ENCODE measurements at regions not wholly inside any gene's neighbourhood (a gene's known extent, or its start where the extent isn't known, plus 50 kb on each side); places are given as distances from the start of the nearest gene placed in this dataset.

GRCh38 chr18:60157810-60158209 is 214.8 kb downstream of the MC4R start:
- Histone ChIP-seq H2AK5ac (ENCODE audit: low read length) (no peak overlapping the region), H3K4me3 (ENCODE audit: low read depth, low read length) (no peak overlapping the region), H4K12ac (ENCODE audit: low read depth, low read length) (no peak overlapping the region), H3K79me2 (ENCODE audit: control insufficient read depth, insufficient read depth, low read length, poor library complexity) (no peaks in the 10 kb centered on the region), H3K4me2 (ENCODE audit: low read length) (no peak overlapping the region), H3K79me1 (ENCODE audit: low read length) (no peaks in the 10 kb centered on the region), H3K4ac (ENCODE audit: low read depth, low read length) (no peak overlapping the region), H2BK12ac (ENCODE audit: low read length) (no peak overlapping the region), H3K36me3 (ENCODE audit: control insufficient read depth in 1 of 2, insufficient read depth in 2 of 2, low read length in 2 of 2) (no peaks in the 10 kb centered on the region), H3K4me1 (ENCODE audit: control insufficient read depth in 1 of 2, insufficient read depth in 2 of 2, low read length in 2 of 2) (no peaks in the 10 kb centered on the region), H3K18ac (ENCODE audit: low read length) (no peak overlapping the region), H3K9me3 (ENCODE audit: insufficient read depth, low read depth, low read length) (no peaks in the 10 kb centered on the region), H3K14ac (ENCODE audit: low read length) (no peak overlapping the region), H4K91ac (ENCODE audit: low read depth, low read length) (no peak overlapping the region), H3K9ac (ENCODE audit: low read length) (no peak overlapping the region), H2AFZ (ENCODE audit: insufficient read depth, low read length, poor library complexity) (no peak overlapping the region), H3K27me3 (ENCODE audit: insufficient read depth, low read length) (no peaks in the 10 kb centered on the region), H2BK120ac (ENCODE audit: insufficient read depth, low read length, poor library complexity) (no peak overlapping the region), H4K8ac (ENCODE audit: low read depth, low read length) (no peak overlapping the region), H3K23ac (ENCODE audit: low read length) (no peak overlapping the region), H3K27ac (ENCODE audit: low read depth, low read length) (no peak overlapping the region), H2BK5ac (ENCODE audit: low read depth, low read length, poor library complexity) (no peak overlapping the region)
- no peak for DNase-seq
- WGBS (ENCODE audit: extremely low coverage, insufficient coverage, insufficient read length): no CpG with 5 or more reads among the region's 3 CpGs

GRCh38 chr18:60153376-60153775 is 219.2 kb downstream of the MC4R start:
- no peaks in the 10 kb centered on the region for H3K4me1 ChIP-seq (ENCODE audit: control insufficient read depth in 1 of 2, insufficient read depth in 2 of 2, low read length in 2 of 2)
- no peak overlapping the region for H3K27ac ChIP-seq (ENCODE audit: low read depth, low read length)
- H4K12ac ChIP-seq (ENCODE audit: low read depth, low read length): no peak overlapping the region
- no CpG with 5 or more reads among the region's 3 CpGs for WGBS (ENCODE audit: extremely low coverage, insufficient coverage, insufficient read length)
- H2AFZ ChIP-seq (ENCODE audit: insufficient read depth, low read length, poor library complexity): no peak overlapping the region
- H3K36me3 ChIP-seq (ENCODE audit: control insufficient read depth in 1 of 2, insufficient read depth in 2 of 2, low read length in 2 of 2): no peaks in the 10 kb centered on the region
- no peak overlapping the region for H2AK5ac ChIP-seq (ENCODE audit: low read length)
- no peak overlapping the region for H3K14ac ChIP-seq (ENCODE audit: low read length)
- no peaks in the 10 kb centered on the region for H3K79me2 ChIP-seq (ENCODE audit: control insufficient read depth, insufficient read depth, low read length, poor library complexity)
- DNase-seq: no peak
- no peak overlapping the region for H3K9ac ChIP-seq (ENCODE audit: low read length)
- no peak overlapping the region for H3K4me2 ChIP-seq (ENCODE audit: low read length)
- peaks cover 1% of the 10 kb centered on the region for H3K9me3 ChIP-seq (ENCODE audit: insufficient read depth, low read depth, low read length)
- H4K91ac ChIP-seq (ENCODE audit: low read depth, low read length): no peak overlapping the region
- H3K4ac ChIP-seq (ENCODE audit: low read depth, low read length): no peak overlapping the region
- H3K79me1 ChIP-seq (ENCODE audit: low read length): no peaks in the 10 kb centered on the region
- no peak overlapping the region for H4K8ac ChIP-seq (ENCODE audit: low read depth, low read length)
- no peak overlapping the region for H2BK5ac ChIP-seq (ENCODE audit: low read depth, low read length, poor library complexity)
- no peak overlapping the region for H3K18ac ChIP-seq (ENCODE audit: low read length)
- H2BK120ac ChIP-seq (ENCODE audit: insufficient read depth, low read length, poor library complexity): no peak overlapping the region
- no peak overlapping the region for H3K4me3 ChIP-seq (ENCODE audit: low read depth, low read length)
- no peak overlapping the region for H3K23ac ChIP-seq (ENCODE audit: low read length)
- no peaks in the 10 kb centered on the region for H3K27me3 ChIP-seq (ENCODE audit: insufficient read depth, low read length)
- no peak overlapping the region for H2BK12ac ChIP-seq (ENCODE audit: low read length)

GRCh38 chr18:60149316-60149715 is 223.3 kb downstream of the MC4R start:
- Histone ChIP-seq H3K36me3 (ENCODE audit: control insufficient read depth in 1 of 2, insufficient read depth in 2 of 2, low read length in 2 of 2) (no peaks in the 10 kb centered on the region), H3K4me1 (ENCODE audit: control insufficient read depth in 1 of 2, insufficient read depth in 2 of 2, low read length in 2 of 2) (no peaks in the 10 kb centered on the region), H2AK5ac (ENCODE audit: low read length) (no peak overlapping the region), H4K91ac (ENCODE audit: low read depth, low read length) (no peak overlapping the region), H3K4ac (ENCODE audit: low read depth, low read length) (no peak overlapping the region), H3K79me1 (ENCODE audit: low read length) (no peaks in the 10 kb centered on the region), H3K79me2 (ENCODE audit: control insufficient read depth, insufficient read depth, low read length, poor library complexity) (no peaks in the 10 kb centered on the region), H3K27me3 (ENCODE audit: insufficient read depth, low read length) (no peaks in the 10 kb centered on the region), H3K23ac (ENCODE audit: low read length) (no peak overlapping the region), H2BK120ac (ENCODE audit: insufficient read depth, low read length, poor library complexity) (no peak overlapping the region), H3K14ac (ENCODE audit: low read length) (no peak overlapping the region), H2BK12ac (ENCODE audit: low read length) (no peak overlapping the region), H3K4me3 (ENCODE audit: low read depth, low read length) (no peak overlapping the region), H4K8ac (ENCODE audit: low read depth, low read length) (no peak overlapping the region), H3K18ac (ENCODE audit: low read length) (no peak overlapping the region), H3K9ac (ENCODE audit: low read length) (no peak overlapping the region), H4K12ac (ENCODE audit: low read depth, low read length) (no peak overlapping the region), H3K4me2 (ENCODE audit: low read length) (no peak overlapping the region), H3K9me3 (ENCODE audit: insufficient read depth, low read depth, low read length) (peaks cover 1% of the 10 kb centered on the region), H3K27ac (ENCODE audit: low read depth, low read length) (no peak overlapping the region), H2AFZ (ENCODE audit: insufficient read depth, low read length, poor library complexity) (no peak overlapping the region), H2BK5ac (ENCODE audit: low read depth, low read length, poor library complexity) (no peak overlapping the region)
- DNase-seq: no peak
- no CpG with 5 or more reads among the region's 5 CpGs for WGBS (ENCODE audit: extremely low coverage, insufficient coverage, insufficient read length)

GRCh38 chr18:60147323-60147722 is 225.3 kb downstream of the MC4R start:
- WGBS (ENCODE audit: extremely low coverage, insufficient coverage, insufficient read length): no CpG with 5 or more reads among the region's 5 CpGs
- Histone ChIP-seq H4K91ac (ENCODE audit: low read depth, low read length) (no peak overlapping the region), H3K4me3 (ENCODE audit: low read depth, low read length) (no peak overlapping the region), H3K36me3 (ENCODE audit: control insufficient read depth in 1 of 2, insufficient read depth in 2 of 2, low read length in 2 of 2) (no peaks in the 10 kb centered on the region), H3K4ac (ENCODE audit: low read depth, low read length) (no peak overlapping the region), H2BK12ac (ENCODE audit: low read length) (no peak overlapping the region), H2BK120ac (ENCODE audit: insufficient read depth, low read length, poor library complexity) (no peak overlapping the region), H3K23ac (ENCODE audit: low read length) (no peak overlapping the region), H3K79me2 (ENCODE audit: control insufficient read depth, insufficient read depth, low read length, poor library complexity) (no peaks in the 10 kb centered on the region), H3K18ac (ENCODE audit: low read length) (no peak overlapping the region), H2AFZ (ENCODE audit: insufficient read depth, low read length, poor library complexity) (no peak overlapping the region), H4K12ac (ENCODE audit: low read depth, low read length) (no peak overlapping the region), H3K9me3 (ENCODE audit: insufficient read depth, low read depth, low read length) (peaks cover 1% of the 10 kb centered on the region), H3K14ac (ENCODE audit: low read length) (no peak overlapping the region), H4K8ac (ENCODE audit: low read depth, low read length) (no peak overlapping the region), H3K9ac (ENCODE audit: low read length) (no peak overlapping the region), H2AK5ac (ENCODE audit: low read length) (no peak overlapping the region), H3K79me1 (ENCODE audit: low read length) (no peaks in the 10 kb centered on the region), H3K4me1 (ENCODE audit: control insufficient read depth in 1 of 2, insufficient read depth in 2 of 2, low read length in 2 of 2) (no peaks in the 10 kb centered on the region), H3K4me2 (ENCODE audit: low read length) (no peak overlapping the region), H2BK5ac (ENCODE audit: low read depth, low read length, poor library complexity) (no peak overlapping the region), H3K27me3 (ENCODE audit: insufficient read depth, low read length) (no peaks in the 10 kb centered on the region), H3K27ac (ENCODE audit: low read depth, low read length) (no peak overlapping the region)
- DNase-seq: no peak

Measured in trophoblast cell (in vitro differentiated cells and primary cell).